DMS153 treated with DMSO at 0.1 percent for 48 hours (cell line): ENCODE measurements at regions not wholly inside any gene's neighbourhood (a gene's known extent, or its start where the extent isn't known, plus 50 kb on each side); places are given as distances from the start of the nearest gene placed in this dataset.
"Not testable (repeated sequence)": the region's sequence is repeated elsewhere in the genome, so short reads cannot be mapped to it uniquely, and the experiment has no call there.

Experiments used
- DNase-seq: peaks from one replicate; lab custom pipeline; 2025; ENCODE audit not compliant: unreplicated experiment; lab: John Stamatoyannopoulos, UW

- DNase-seq = no peak
These were observed 114.8 kb upstream of the COL5A1 start for GRCh38 chr9:134526584-134527477.

GRCh38 chr9:134530724-134531123, 110.9 kb upstream of the COL5A1 start:
- no peak for DNase-seq

GRCh38 chr9:134531220-134531970, 110.2 kb upstream of the COL5A1 start:
- DNase-seq = no peak

- no peak for DNase-seq
These were observed 109.5 kb upstream of the COL5A1 start for GRCh38 chr9:134532084-134532483.

GRCh38 chr9:134532661-134533060, 108.9 kb upstream of the COL5A1 start:
- DNase-seq = not testable (repeated sequence)

- no peak for DNase-seq
These were observed 107.6 kb upstream of the COL5A1 start for GRCh38 chr9:134533850-134534588.

- no peak for DNase-seq
These were observed 106.9 kb upstream of the COL5A1 start for GRCh38 chr9:134534661-134535080.

GRCh38 chr9:134535171-134535570, 106.4 kb upstream of the COL5A1 start:
- no peak for DNase-seq

- DNase-seq = no peak
These were observed 105.3 kb upstream of the COL5A1 start for GRCh38 chr9:134536101-134536900.

GRCh38 chr9:134536931-134537330, 104.7 kb upstream of the COL5A1 start:
- DNase-seq = no peak

- no peak for DNase-seq
These were observed 103.5 kb upstream of the COL5A1 start for GRCh38 chr9:134537951-134538641.

GRCh38 chr9:134538856-134539566, 102.6 kb upstream of the COL5A1 start:
- DNase-seq = no peak

- no peak for DNase-seq
These were observed 101.9 kb upstream of the COL5A1 start for GRCh38 chr9:134539586-134540194.

GRCh38 chr9:134540276-134541096, 101.1 kb upstream of the COL5A1 start:
- DNase-seq = no peak

GRCh38 chr9:134541097-134541747, 100.4 kb upstream of the COL5A1 start:
- no peak for DNase-seq

- DNase-seq = no peak
These were observed 97.0 kb upstream of the COL5A1 start for GRCh38 chr9:134544388-134545214.

GRCh38 chr9:134545215-134545542, 96.4 kb upstream of the COL5A1 start:
- no peak for DNase-seq
